RKO (cell line): ENCODE measurements at regions not wholly inside any gene's neighbourhood (a gene's known extent, or its start where the extent isn't known, plus 50 kb on each side); places are given as distances from the start of the nearest gene placed in this dataset.

Source experiments
- DNase-seq: peaks from one replicate; pipeline ENCODE4 v3.0.0-alpha.2; 2016; ENCODE audit warnings: low spot score

GRCh38 chr2:125070726-125071505 lies 1045.8 kb downstream of the CNTNAP5 start:
- DNase-seq: no peak

- no peak for DNase-seq
Measured at GRCh38 chr2:125073440-125073839, 1048.4 kb downstream of the CNTNAP5 start.

- no peak for DNase-seq
Measured at GRCh38 chr2:125085904-125086303, 1060.8 kb downstream of the CNTNAP5 start.

- DNase-seq: no peak
Measured at GRCh38 chr2:125086313-125087184, 1061.5 kb downstream of the CNTNAP5 start.

GRCh38 chr2:125092276-125093009 lies 1067.4 kb downstream of the CNTNAP5 start:
- no peak for DNase-seq

GRCh38 chr2:125095826-125096225 lies 1070.7 kb downstream of the CNTNAP5 start:
- no peak for DNase-seq

- no peak for DNase-seq
Measured at GRCh38 chr2:125106710-125107109, 1081.6 kb downstream of the CNTNAP5 start.

- no peak for DNase-seq
Measured at GRCh38 chr2:125107446-125107845, 1082.4 kb downstream of the CNTNAP5 start.

- no peak for DNase-seq
Measured at GRCh38 chr2:125108251-125108650, 1083.2 kb downstream of the CNTNAP5 start.

- no peak for DNase-seq
Measured at GRCh38 chr2:125125902-125126301, 1100.8 kb downstream of the CNTNAP5 start.

GRCh38 chr2:125160947-125161346 lies 1135.9 kb downstream of the CNTNAP5 start:
- DNase-seq: no peak

- DNase-seq: no peak
Measured at GRCh38 chr2:125167152-125167551, 1142.1 kb downstream of the CNTNAP5 start.

GRCh38 chr2:125167820-125168219 lies 1142.7 kb downstream of the CNTNAP5 start:
- no peak for DNase-seq

- DNase-seq: no peak
Measured at GRCh38 chr2:125168442-125168841, 1143.4 kb downstream of the CNTNAP5 start.

GRCh38 chr2:125169022-125169763 lies 1144.1 kb downstream of the CNTNAP5 start:
- no peak for DNase-seq

GRCh38 chr2:125169764-125170146 lies 1144.7 kb downstream of the CNTNAP5 start:
- DNase-seq: no peak

- DNase-seq: no peak
Measured at GRCh38 chr2:125172181-125172580, 1147.1 kb downstream of the CNTNAP5 start.

- DNase-seq: no peak
Measured at GRCh38 chr2:125175415-125175814, 1150.3 kb downstream of the CNTNAP5 start.

GRCh38 chr2:125185691-125186270 lies 1160.7 kb downstream of the CNTNAP5 start:
- DNase-seq: no peak

- no peak for DNase-seq
Measured at GRCh38 chr2:125207431-125207830, 1182.3 kb downstream of the CNTNAP5 start.

- no peak for DNase-seq
Measured at GRCh38 chr2:125216321-125216720, 1191.2 kb downstream of the CNTNAP5 start.
